Cardiac fibroblast (primary cell): ENCODE measurements at regions not wholly inside any gene's neighbourhood (a gene's known extent, or its start where the extent isn't known, plus 50 kb on each side); places are given as distances from the start of the nearest gene placed in this dataset.
A peak's percentile ranks its signal among the peaks of the same experiment; 100 is the strongest.

Source experiments
- DNase-seq, 2 donors: peaks; one replicate each; pipeline versions ENCODE4 v3.0.0 to v3.0.0-alpha.2; 2010; ENCODE audit warnings: low read depth in 2 of 2
- H3K4me3 ChIP-seq, 2 donors: replicated peaks in 1 of 2; 1 replicate in 1 of 2; 2 replicates in 1 of 2; pipeline ENCODE4 v1.5.1; 2011; ENCODE audit warnings: low read depth in 2 of 2, low read length in 2 of 2, mild to moderate bottlenecking in 2 of 2, moderate library complexity in 1 of 2
- CTCF ChIP-seq: IDR thresholded peaks from one replicate; pipeline ENCODE4 v1.5.1; 2011; ENCODE audit warnings: low read depth, mild to moderate bottlenecking, low read length, inconsistent platforms

- TF ChIP-seq CTCF: no peak
- no peak for DNase-seq
- no peak overlapping the region for H3K4me3 ChIP-seq
Observed at GRCh38 chr4:22246847-22247246, 269.0 kb downstream of the ADGRA3 start.

GRCh38 chr4:22245294-22245693, 270.6 kb downstream of the ADGRA3 start:
- DNase-seq: no peak
- no peak for TF ChIP-seq CTCF
- H3K4me3 ChIP-seq: no peak overlapping the region

- no peak overlapping the region for H3K4me3 ChIP-seq
- DNase-seq: no peak
Observed at GRCh38 chr4:22241415-22241814, 274.5 kb downstream of the ADGRA3 start.

GRCh38 chr4:22240814-22241213, 275.1 kb downstream of the ADGRA3 start:
- no peak for DNase-seq
- TF ChIP-seq CTCF: no peak
- no peak overlapping the region for H3K4me3 ChIP-seq

More at GRCh38 chr4:22241415-22241814, 274.5 kb downstream of the ADGRA3 start:
- no peak for TF ChIP-seq CTCF

- TF ChIP-seq CTCF: no peak
- DNase-seq: no peak
- H3K4me3 ChIP-seq: no peak overlapping the region
Observed at GRCh38 chr4:22238742-22239141, 277.1 kb downstream of the ADGRA3 start.

- TF ChIP-seq CTCF: no peak
- H3K4me3 ChIP-seq: no peak overlapping the region
- DNase-seq: no peak
Observed at GRCh38 chr4:22237846-22238494, 277.9 kb downstream of the ADGRA3 start.

- H3K4me3 ChIP-seq: no peak overlapping the region
- TF ChIP-seq CTCF: peak; percentile 31
- peak in 1 of 2 donors; percentile 4 for DNase-seq
Observed at GRCh38 chr4:22237155-22237751, 278.6 kb downstream of the ADGRA3 start.
